ENCODE measurements at regions not wholly inside any gene's neighbourhood (a gene's known extent, or its start where the extent isn't known, plus 50 kb on each side); places are given as distances from the start of the nearest gene placed in this dataset.

DNA sequence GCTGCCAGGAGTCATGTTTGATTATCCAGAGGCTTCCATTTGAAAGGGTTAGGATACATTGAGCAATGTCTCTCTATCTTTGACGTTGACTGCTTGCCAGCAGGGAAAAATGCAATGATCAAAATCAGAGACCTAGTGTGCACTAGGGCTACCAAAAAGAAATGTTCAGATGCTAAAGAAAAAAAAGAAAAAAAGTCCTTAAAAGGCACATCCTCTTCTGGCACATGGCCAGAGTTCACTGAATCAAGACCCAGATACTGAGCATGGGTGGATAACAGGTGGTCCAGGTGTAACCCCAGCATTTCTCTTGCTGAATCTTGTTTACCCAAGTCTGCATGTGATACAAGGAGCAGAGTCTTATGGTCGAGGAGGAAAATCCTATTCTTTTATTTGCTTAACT is 899.3 kb downstream of the SORCS3 start:
- H3K36me3 ChIP-seq (ENCODE audit: control insufficient read depth in 4 of 4, insufficient read depth in 4 of 4, low read length in 3 of 4) = no peaks in the 10 kb centered on the region
- DNase-seq = no peak
- no peaks in the 10 kb centered on the region for H3K9me3 ChIP-seq (ENCODE audit: control extremely low read depth in 1 of 5, control insufficient read depth in 4 of 5, insufficient read depth in 2 of 5, low read depth in 1 of 5, low read length in 4 of 5)
- no peak overlapping the region for H3K27ac ChIP-seq (ENCODE audit: insufficient read depth in 1 of 2, low read depth in 1 of 2, low read length in 2 of 2, poor library complexity in 1 of 2, severe bottlenecking in 2 of 2)
- ChIA-PET CTCF (no interaction called here), POLR2A (no interaction called here)
- no peaks in the 10 kb centered on the region for H3K27me3 ChIP-seq (replicated peaks in 2 of 5; ENCODE audit: control insufficient read depth in 4 of 5, insufficient read depth in 5 of 5, low read length in 4 of 5)
- no peaks in the 10 kb centered on the region for H3K4me1 ChIP-seq (ENCODE audit: control extremely low read depth in 1 of 4, control insufficient read depth in 4 of 4, insufficient read depth in 4 of 4, low read length in 3 of 4)
- no peak overlapping the region for H3K4me3 ChIP-seq (ENCODE audit: control insufficient read depth in 1 of 7, extremely low read depth in 1 of 7, insufficient read depth in 4 of 7, low read depth in 2 of 7, low read length in 6 of 7)
- WGBS (ENCODE audit: insufficient coverage) = 100% methylated on average over 1 of the region's 2 CpGs

DNA sequence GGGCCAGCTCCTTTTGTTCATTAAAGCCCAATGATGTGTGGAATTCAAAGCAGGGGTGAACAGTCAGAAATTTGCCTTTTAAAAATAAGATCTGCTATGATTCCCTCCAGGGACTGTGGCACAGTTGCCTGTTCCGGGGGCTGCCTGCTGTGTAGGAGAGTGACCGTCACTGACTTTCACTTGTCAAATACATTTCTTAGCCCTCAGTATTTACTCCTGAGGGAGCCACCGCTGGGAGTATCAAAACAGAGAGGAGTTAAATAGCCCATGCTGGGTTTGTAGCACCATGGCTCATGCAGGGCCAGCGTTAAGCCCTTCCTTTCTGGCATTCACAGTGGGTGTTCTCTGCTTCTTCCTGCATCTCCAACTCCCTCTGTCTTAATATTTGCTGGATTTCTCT is 897.8 kb downstream of the SORCS3 start:
- Histone ChIP-seq H3K4me3 (ENCODE audit: control insufficient read depth in 1 of 7, extremely low read depth in 1 of 7, insufficient read depth in 4 of 7, low read depth in 2 of 7, low read length in 6 of 7) (no peak overlapping the region), H3K9me3 (ENCODE audit: control extremely low read depth in 1 of 5, control insufficient read depth in 4 of 5, insufficient read depth in 2 of 5, low read depth in 1 of 5, low read length in 4 of 5) (no peaks in the 10 kb centered on the region), H3K27me3 (replicated peaks in 2 of 5; ENCODE audit: control insufficient read depth in 4 of 5, insufficient read depth in 5 of 5, low read length in 4 of 5) (no peaks in the 10 kb centered on the region), H3K27ac (ENCODE audit: insufficient read depth in 1 of 2, low read depth in 1 of 2, low read length in 2 of 2, poor library complexity in 1 of 2, severe bottlenecking in 2 of 2) (no peak overlapping the region), H3K4me1 (ENCODE audit: control extremely low read depth in 1 of 4, control insufficient read depth in 4 of 4, insufficient read depth in 4 of 4, low read length in 3 of 4) (no peaks in the 10 kb centered on the region), H3K36me3 (ENCODE audit: control insufficient read depth in 4 of 4, insufficient read depth in 4 of 4, low read length in 3 of 4) (no peaks in the 10 kb centered on the region)
- POLR2A ChIA-PET = no interaction called here
- DNase-seq = no peak
- WGBS (ENCODE audit: insufficient coverage) = 38% methylated on average over 4 of the region's 4 CpGs
- CTCF ChIA-PET = no interaction called here

DNA sequence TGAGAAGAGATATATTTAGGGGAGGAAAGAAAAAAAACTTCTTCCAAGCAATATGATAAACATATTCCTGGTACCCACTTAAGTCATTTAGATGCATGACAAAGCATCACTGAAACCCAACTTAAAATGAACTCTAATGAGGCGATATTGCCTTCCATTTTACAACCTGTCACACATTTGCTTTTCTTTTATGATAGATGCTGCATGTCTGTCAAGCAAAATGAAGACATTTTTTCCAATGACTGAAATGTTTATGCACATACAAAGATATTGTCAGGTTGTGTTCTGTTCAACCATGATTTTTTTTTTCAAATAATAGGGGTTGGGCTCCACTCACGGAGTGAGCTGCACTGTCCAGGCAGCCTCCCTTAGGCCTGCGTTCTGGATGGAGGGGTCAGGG is 894.4 kb downstream of the SORCS3 start:
- 100% methylated on average over 3 of the region's 3 CpGs for WGBS (ENCODE audit: insufficient coverage)
- no peak overlapping the region for H3K4me3 ChIP-seq (ENCODE audit: control insufficient read depth in 1 of 7, extremely low read depth in 1 of 7, insufficient read depth in 4 of 7, low read depth in 2 of 7, low read length in 6 of 7)
- DNase-seq = no peak
- H3K4me1 ChIP-seq (ENCODE audit: control extremely low read depth in 1 of 4, control insufficient read depth in 4 of 4, insufficient read depth in 4 of 4, low read length in 3 of 4) = no peaks in the 10 kb centered on the region
- H3K27me3 ChIP-seq (replicated peaks in 2 of 5; ENCODE audit: control insufficient read depth in 4 of 5, insufficient read depth in 5 of 5, low read length in 4 of 5) = no peaks in the 10 kb centered on the region
- peaks cover 0 to 2% (median 0%) of the 10 kb centered on the region in 5 experiments for H3K9me3 ChIP-seq (ENCODE audit: control extremely low read depth in 1 of 5, control insufficient read depth in 4 of 5, insufficient read depth in 2 of 5, low read depth in 1 of 5, low read length in 4 of 5)
- ChIA-PET CTCF (no interaction called here), POLR2A (no interaction called here)
- no peaks in the 10 kb centered on the region for H3K36me3 ChIP-seq (ENCODE audit: control insufficient read depth in 4 of 4, insufficient read depth in 4 of 4, low read length in 3 of 4)
- H3K27ac ChIP-seq (ENCODE audit: insufficient read depth in 1 of 2, low read depth in 1 of 2, low read length in 2 of 2, poor library complexity in 1 of 2, severe bottlenecking in 2 of 2) = no peak overlapping the region

DNA sequence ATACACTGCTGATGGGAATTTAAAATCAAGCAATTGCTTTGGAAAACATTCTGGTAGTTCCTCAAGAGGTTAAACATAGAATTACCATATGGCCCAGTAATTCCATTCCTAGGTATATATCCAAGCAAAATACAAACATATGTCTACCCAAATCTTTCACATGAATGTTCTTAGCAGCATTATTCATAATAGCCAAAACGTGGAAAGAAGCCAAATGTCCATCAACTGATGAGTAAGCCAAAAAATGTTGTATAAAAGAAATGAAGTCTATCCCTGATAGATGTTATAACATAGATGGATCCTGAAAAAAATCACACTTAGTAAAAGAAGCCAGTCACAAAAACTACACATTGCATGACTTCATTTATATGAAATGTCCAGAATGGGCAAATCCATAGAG is 893.0 kb downstream of the SORCS3 start:
- no peak for DNase-seq

DNA sequence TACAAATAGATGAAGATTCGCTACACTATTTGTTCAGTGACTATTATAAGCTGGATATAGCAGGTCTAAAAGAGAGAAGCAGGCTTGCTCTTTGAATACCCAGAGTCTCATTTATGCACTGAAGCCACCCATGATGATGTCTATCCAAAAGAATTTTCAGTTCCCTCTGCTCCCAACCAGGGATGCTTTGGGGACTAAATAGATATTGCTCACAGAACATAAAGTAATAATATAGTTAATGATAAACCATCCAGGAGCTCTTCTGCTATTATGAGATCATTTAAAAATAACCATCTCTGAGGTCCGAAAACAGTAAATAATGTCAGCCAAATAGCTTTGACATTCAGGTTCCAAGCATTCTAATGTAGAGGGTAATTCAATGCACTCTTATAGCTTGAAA is 875.4 kb downstream of the SORCS3 start:
- no peaks in the 10 kb centered on the region for H3K36me3 ChIP-seq (ENCODE audit: control insufficient read depth in 4 of 4, insufficient read depth in 4 of 4, low read length in 3 of 4)
- H3K9me3 ChIP-seq (ENCODE audit: control extremely low read depth in 1 of 5, control insufficient read depth in 4 of 5, insufficient read depth in 2 of 5, low read depth in 1 of 5, low read length in 4 of 5) = no peaks in the 10 kb centered on the region
- WGBS (ENCODE audit: insufficient coverage) = no CpG with 5 or more reads among the region's 2 CpGs
- no peak for DNase-seq
- H3K4me1 ChIP-seq (ENCODE audit: control extremely low read depth in 1 of 4, control insufficient read depth in 4 of 4, insufficient read depth in 4 of 4, low read length in 3 of 4) = no peaks in the 10 kb centered on the region
- CTCF ChIA-PET = no interaction called here
- POLR2A ChIA-PET = no interaction called here
- no peak overlapping the region for H3K4me3 ChIP-seq (ENCODE audit: control insufficient read depth in 1 of 7, extremely low read depth in 1 of 7, insufficient read depth in 4 of 7, low read depth in 2 of 7, low read length in 6 of 7)
- H3K27ac ChIP-seq (ENCODE audit: insufficient read depth in 1 of 2, low read depth in 1 of 2, low read length in 2 of 2, poor library complexity in 1 of 2, severe bottlenecking in 2 of 2) = no peak overlapping the region
- H3K27me3 ChIP-seq (replicated peaks in 2 of 5; ENCODE audit: control insufficient read depth in 4 of 5, insufficient read depth in 5 of 5, low read length in 4 of 5) = no peaks in the 10 kb centered on the region

More for the DNA sequence above, 893.0 kb downstream of the SORCS3 start:
- WGBS (ENCODE audit: insufficient coverage) = no CpG with 5 or more reads among the region's 1 CpG
- H3K36me3 ChIP-seq (ENCODE audit: control insufficient read depth in 4 of 4, insufficient read depth in 4 of 4, low read length in 3 of 4) = no peaks in the 10 kb centered on the region
- ChIA-PET POLR2A (no interaction called here), CTCF (no interaction called here)
- peaks cover 0 to 2% (median 0%) of the 10 kb centered on the region in 5 experiments for H3K9me3 ChIP-seq (ENCODE audit: control extremely low read depth in 1 of 5, control insufficient read depth in 4 of 5, insufficient read depth in 2 of 5, low read depth in 1 of 5, low read length in 4 of 5)
- H3K27me3 ChIP-seq (replicated peaks in 2 of 5; ENCODE audit: control insufficient read depth in 4 of 5, insufficient read depth in 5 of 5, low read length in 4 of 5) = no peaks in the 10 kb centered on the region
- H3K4me1 ChIP-seq (ENCODE audit: control extremely low read depth in 1 of 4, control insufficient read depth in 4 of 4, insufficient read depth in 4 of 4, low read length in 3 of 4) = no peaks in the 10 kb centered on the region
- no peak overlapping the region for H3K4me3 ChIP-seq (ENCODE audit: control insufficient read depth in 1 of 7, extremely low read depth in 1 of 7, insufficient read depth in 4 of 7, low read depth in 2 of 7, low read length in 6 of 7)
- no peak overlapping the region for H3K27ac ChIP-seq (ENCODE audit: insufficient read depth in 1 of 2, low read depth in 1 of 2, low read length in 2 of 2, poor library complexity in 1 of 2, severe bottlenecking in 2 of 2)

DNA sequence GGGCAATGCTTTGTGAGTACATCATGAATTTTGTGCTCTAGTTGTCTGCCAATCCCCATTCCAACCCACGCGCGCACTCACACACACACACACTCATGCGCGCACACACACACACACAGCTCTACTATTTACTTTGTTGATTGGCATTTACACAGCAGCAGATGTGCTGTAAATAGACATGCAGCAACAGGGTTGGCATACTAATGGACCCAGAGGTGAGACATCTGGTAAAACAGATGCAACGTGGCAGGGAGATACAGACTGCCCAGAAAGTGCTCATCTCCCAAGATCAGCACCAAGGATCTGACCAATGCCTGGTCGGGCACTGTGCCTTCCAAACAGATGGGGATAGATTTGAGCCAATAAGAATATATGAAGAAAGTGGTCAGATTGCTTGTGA is 873.0 kb downstream of the SORCS3 start:
- POLR2A ChIA-PET = no interaction called here
- DNase-seq = no peak
- Histone ChIP-seq H3K4me3 (ENCODE audit: control insufficient read depth in 1 of 7, extremely low read depth in 1 of 7, insufficient read depth in 4 of 7, low read depth in 2 of 7, low read length in 6 of 7) (no peak overlapping the region), H3K27ac (ENCODE audit: insufficient read depth in 1 of 2, low read depth in 1 of 2, low read length in 2 of 2, poor library complexity in 1 of 2, severe bottlenecking in 2 of 2) (no peak overlapping the region), H3K4me1 (ENCODE audit: control extremely low read depth in 1 of 4, control insufficient read depth in 4 of 4, insufficient read depth in 4 of 4, low read length in 3 of 4) (no peaks in the 10 kb centered on the region), H3K36me3 (ENCODE audit: control insufficient read depth in 4 of 4, insufficient read depth in 4 of 4, low read length in 3 of 4) (no peaks in the 10 kb centered on the region), H3K9me3 (ENCODE audit: control extremely low read depth in 1 of 5, control insufficient read depth in 4 of 5, insufficient read depth in 2 of 5, low read depth in 1 of 5, low read length in 4 of 5) (no peaks in the 10 kb centered on the region), H3K27me3 (replicated peaks in 2 of 5; ENCODE audit: control insufficient read depth in 4 of 5, insufficient read depth in 5 of 5, low read length in 4 of 5) (no peaks in the 10 kb centered on the region)
- CTCF ChIA-PET = no interaction called here
- 100% methylated on average over 1 of the region's 7 CpGs for WGBS (ENCODE audit: insufficient coverage)

DNA sequence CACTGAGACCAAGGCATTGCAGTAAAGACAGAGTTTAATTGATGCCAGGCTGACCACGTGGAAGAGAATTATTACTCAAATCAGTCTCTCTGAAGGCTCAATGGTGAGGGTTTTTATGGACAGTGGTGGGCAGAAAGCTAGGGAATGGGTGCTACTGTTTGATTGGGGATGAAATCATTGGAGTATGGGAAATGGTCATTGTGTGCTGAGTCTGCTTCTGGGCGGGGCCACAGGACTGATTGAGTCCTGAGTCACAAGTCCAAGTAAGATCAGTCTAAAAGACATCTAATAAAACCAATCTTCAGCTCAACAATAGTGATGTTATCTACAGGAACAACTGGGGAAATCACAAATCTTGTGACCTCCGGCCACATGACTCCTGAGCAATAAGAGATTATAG is 868.4 kb downstream of the SORCS3 start:
- CTCF ChIA-PET = no interaction called here
- 83% methylated on average over 1 of the region's 3 CpGs for WGBS (ENCODE audit: insufficient coverage)

DNA sequence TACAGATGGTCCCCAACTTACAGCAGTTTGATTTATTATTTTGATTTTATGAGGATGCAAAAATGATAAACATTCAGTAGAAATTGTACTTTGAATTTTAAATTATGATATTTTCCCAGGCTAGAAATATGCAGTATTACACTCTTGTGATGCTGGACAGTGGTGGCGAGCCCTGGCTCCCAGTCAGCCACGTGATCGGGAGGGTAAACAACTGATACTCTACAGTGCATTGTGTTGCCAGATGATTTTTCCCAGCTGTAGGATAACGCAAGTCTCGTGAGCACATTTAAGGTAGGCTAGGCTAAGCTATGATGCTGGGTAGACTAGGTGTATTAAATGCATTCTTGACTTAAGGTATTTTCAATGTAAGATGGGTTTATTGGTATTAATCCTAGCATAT is 865.2 kb downstream of the SORCS3 start:
- Histone ChIP-seq H3K4me1 (ENCODE audit: control extremely low read depth in 1 of 4, control insufficient read depth in 4 of 4, insufficient read depth in 4 of 4, low read length in 3 of 4) (no peaks in the 10 kb centered on the region), H3K9me3 (ENCODE audit: control extremely low read depth in 1 of 5, control insufficient read depth in 4 of 5, insufficient read depth in 2 of 5, low read depth in 1 of 5, low read length in 4 of 5) (no peaks in the 10 kb centered on the region), H3K4me3 (ENCODE audit: control insufficient read depth in 1 of 7, extremely low read depth in 1 of 7, insufficient read depth in 4 of 7, low read depth in 2 of 7, low read length in 6 of 7) (no peak overlapping the region), H3K27ac (ENCODE audit: insufficient read depth in 1 of 2, low read depth in 1 of 2, low read length in 2 of 2, poor library complexity in 1 of 2, severe bottlenecking in 2 of 2) (no peak overlapping the region), H3K36me3 (ENCODE audit: control insufficient read depth in 4 of 4, insufficient read depth in 4 of 4, low read length in 3 of 4) (no peaks in the 10 kb centered on the region), H3K27me3 (replicated peaks in 2 of 5; ENCODE audit: control insufficient read depth in 4 of 5, insufficient read depth in 5 of 5, low read length in 4 of 5) (no peaks in the 10 kb centered on the region)
- 95% methylated on average over 4 of the region's 5 CpGs for WGBS (ENCODE audit: insufficient coverage)
- ChIA-PET POLR2A (no interaction called here), CTCF (no interaction called here)
- DNase-seq = no peak

More for the DNA sequence above, 868.4 kb downstream of the SORCS3 start:
- Histone ChIP-seq H3K4me3 (ENCODE audit: control insufficient read depth in 1 of 7, extremely low read depth in 1 of 7, insufficient read depth in 4 of 7, low read depth in 2 of 7, low read length in 6 of 7) (no peak overlapping the region), H3K27ac (ENCODE audit: insufficient read depth in 1 of 2, low read depth in 1 of 2, low read length in 2 of 2, poor library complexity in 1 of 2, severe bottlenecking in 2 of 2) (no peak overlapping the region), H3K4me1 (ENCODE audit: control extremely low read depth in 1 of 4, control insufficient read depth in 4 of 4, insufficient read depth in 4 of 4, low read length in 3 of 4) (no peaks in the 10 kb centered on the region), H3K9me3 (ENCODE audit: control extremely low read depth in 1 of 5, control insufficient read depth in 4 of 5, insufficient read depth in 2 of 5, low read depth in 1 of 5, low read length in 4 of 5) (no peaks in the 10 kb centered on the region), H3K36me3 (ENCODE audit: control insufficient read depth in 4 of 4, insufficient read depth in 4 of 4, low read length in 3 of 4) (no peaks in the 10 kb centered on the region), H3K27me3 (replicated peaks in 2 of 5; ENCODE audit: control insufficient read depth in 4 of 5, insufficient read depth in 5 of 5, low read length in 4 of 5) (no peaks in the 10 kb centered on the region)
- DNase-seq = no peak
- POLR2A ChIA-PET = no interaction called here
